ENCODE measurements at regions not wholly inside any gene's neighbourhood (a gene's known extent, or its start where the extent isn't known, plus 50 kb on each side); places are given as distances from the start of the nearest gene placed in this dataset.

- TF ChIP-seq REST (IDR thresholded peaks at IDR 0.05; ENCODE audit: low read depth) (no peak), USF1 (IDR thresholded peaks at IDR 0.05) (no peak), MAX (IDR thresholded peaks at IDR 0.05) (no peak), CREB1 (IDR thresholded peaks at IDR 0.05; ENCODE audit: low read depth) (no peak), EP300 (IDR thresholded peaks at IDR 0.05; ENCODE audit: borderline replicate concordance) (no peak), TAF1 (IDR thresholded peaks at IDR 0.05; ENCODE audit: low read depth) (no peak), YY1 (IDR thresholded peaks at IDR 0.05; ENCODE audit: low read depth) (no peak), TCF12 (IDR thresholded peaks at IDR 0.05; ENCODE audit: low read depth) (no peak), NFIC (IDR thresholded peaks at IDR 0.05) (no peak), ZBTB7A (IDR thresholded peaks at IDR 0.05; ENCODE audit: low read depth) (no peak), TEAD4 (IDR thresholded peaks at IDR 0.05) (no peak)
Measured at GRCh38 chr7:43034535-43035002, 77.9 kb upstream of the HECW1 start.

Measured in Ishikawa (cell line).